ENCODE measurements at regions not wholly inside any gene's neighbourhood (a gene's known extent, or its start where the extent isn't known, plus 50 kb on each side); places are given as distances from the start of the nearest gene placed in this dataset.

- H3K4me3 ChIP-seq (ENCODE audit: low read depth, low read length): no peak overlapping the region
- in situ Hi-C loops (cut with HindIII; ENCODE audit: low sequenced_read_pairs): no loop called here
- TF ChIP-seq CTCF (IDR thresholded peaks at IDR 0.05; ENCODE audit: low read depth, low read length, missing control alignments): no peak
- no peak for DNase-seq (ENCODE audit: low read depth)
These were observed 747.2 kb upstream of the PRR20A start for GRCh38 chr13:56393549-56393948.

- no peak for DNase-seq (ENCODE audit: low read depth)
- in situ Hi-C loops (cut with HindIII; ENCODE audit: low sequenced_read_pairs): no loop called here
- TF ChIP-seq CTCF (IDR thresholded peaks at IDR 0.05; ENCODE audit: low read depth, low read length, missing control alignments): no peak
These were observed 744.4 kb upstream of the PRR20A start for GRCh38 chr13:56396318-56396717.

GRCh38 chr13:56400774-56401173 lies 739.9 kb upstream of the PRR20A start:
- TF ChIP-seq CTCF (IDR thresholded peaks at IDR 0.05; ENCODE audit: low read depth, low read length, missing control alignments): no peak
- in situ Hi-C loops (cut with HindIII; ENCODE audit: low sequenced_read_pairs): no loop called here
- no peak for DNase-seq (ENCODE audit: low read depth)
- H3K4me3 ChIP-seq (ENCODE audit: low read depth, low read length): no peak overlapping the region

More at GRCh38 chr13:56396318-56396717, 744.4 kb upstream of the PRR20A start:
- H3K4me3 ChIP-seq (ENCODE audit: low read depth, low read length): no peak overlapping the region

GRCh38 chr13:56412856-56413255 lies 727.9 kb upstream of the PRR20A start:
- in situ Hi-C loops (cut with HindIII; ENCODE audit: low sequenced_read_pairs): no loop called here
- no peak overlapping the region for H3K4me3 ChIP-seq (ENCODE audit: low read depth, low read length)
- no peak for TF ChIP-seq CTCF (IDR thresholded peaks at IDR 0.05; ENCODE audit: low read depth, low read length, missing control alignments)
- DNase-seq (ENCODE audit: low read depth): no peak

GRCh38 chr13:56424246-56424645 lies 716.5 kb upstream of the PRR20A start:
- no peak for DNase-seq (ENCODE audit: low read depth)
- no peak for TF ChIP-seq CTCF (IDR thresholded peaks at IDR 0.05; ENCODE audit: low read depth, low read length, missing control alignments)
- no peak overlapping the region for H3K4me3 ChIP-seq (ENCODE audit: low read depth, low read length)
- in situ Hi-C loops (cut with HindIII; ENCODE audit: low sequenced_read_pairs): no loop called here

- in situ Hi-C loops (cut with HindIII; ENCODE audit: low sequenced_read_pairs): no loop called here
- TF ChIP-seq CTCF (IDR thresholded peaks at IDR 0.05; ENCODE audit: low read depth, low read length, missing control alignments): no peak
- H3K4me3 ChIP-seq (ENCODE audit: low read depth, low read length): no peak overlapping the region
- no peak for DNase-seq (ENCODE audit: low read depth)
These were observed 683.1 kb upstream of the PRR20A start for GRCh38 chr13:56457535-56458190.
